Activated CD4-positive, alpha-beta T cell treated with anti-CD3 and anti-CD28 coated beads for 36 hours (primary cell): ENCODE measurements at regions not wholly inside any gene's neighbourhood (a gene's known extent, or its start where the extent isn't known, plus 50 kb on each side); places are given as distances from the start of the nearest gene placed in this dataset.
"Not testable (repeated sequence)": the region's sequence is repeated elsewhere in the genome, so short reads cannot be mapped to it uniquely, and the experiment has no call there.

ENCODE experiments used
- ATAC-seq: fragments of 200-7000 bp; cut with Tn5 transposase; one replicate; pipeline ENCODE4 v1.10.0; 2021; ENCODE audit warnings: mild to moderate bottlenecking, moderate library complexity
- CTCF ChIA-PET: fragments of 350-600 bp; sonication (Branson Sonifier 250); formaldehyde crosslinking; loops from one replicate; lab custom pipeline; 2021; ENCODE audit warnings: antibody characterized with exemption; lab: Charles Lee
- POLR2A ChIA-PET: fragments of 350-600 bp; sonication (Branson Sonifier 250); formaldehyde crosslinking; loops from one replicate; lab custom pipeline; 2021; ENCODE audit warnings: antibody characterized with exemption, inconsistent platforms; lab: Charles Lee
- DNase-seq: peaks from one replicate; pipeline ENCODE4 v3.0.0-alpha.2; 2020
- H3K27ac Mint-ChIP-seq: one replicate; pipeline ENCODE4 v1.8.0; 2021; ENCODE audit warnings: mixed read lengths
- H3K27me3 Mint-ChIP-seq: one replicate; pipeline ENCODE4 v1.8.0; 2021; ENCODE audit warnings: mixed read lengths
- H3K36me3 Mint-ChIP-seq: one replicate; pipeline ENCODE4 v1.8.0; 2021; ENCODE audit warnings: low read depth, mixed read lengths
- H3K4me1 Mint-ChIP-seq: one replicate; pipeline ENCODE4 v1.8.0; 2021; ENCODE audit warnings: mixed read lengths
- H3K4me3 Mint-ChIP-seq: one replicate; pipeline ENCODE4 v1.8.0; 2021; ENCODE audit warnings: mild to moderate bottlenecking, moderate library complexity, mixed read lengths
- H3K9me3 Mint-ChIP-seq: one replicate; pipeline ENCODE4 v1.8.0; 2021; ENCODE audit warnings: low read depth, mixed read lengths
- intact Hi-C, 2 experiments: fragments of 100-400 bp; cut with DNase I in 1 of 2; cut with micrococcal nuclease in 1 of 2; formaldehyde crosslinking; loops; one replicate each; pipeline versions ENCODE4 v1.14.2 to v1.15.1; 2022 to 2024; cut with DNase I, micrococcal nuclease

DNA sequence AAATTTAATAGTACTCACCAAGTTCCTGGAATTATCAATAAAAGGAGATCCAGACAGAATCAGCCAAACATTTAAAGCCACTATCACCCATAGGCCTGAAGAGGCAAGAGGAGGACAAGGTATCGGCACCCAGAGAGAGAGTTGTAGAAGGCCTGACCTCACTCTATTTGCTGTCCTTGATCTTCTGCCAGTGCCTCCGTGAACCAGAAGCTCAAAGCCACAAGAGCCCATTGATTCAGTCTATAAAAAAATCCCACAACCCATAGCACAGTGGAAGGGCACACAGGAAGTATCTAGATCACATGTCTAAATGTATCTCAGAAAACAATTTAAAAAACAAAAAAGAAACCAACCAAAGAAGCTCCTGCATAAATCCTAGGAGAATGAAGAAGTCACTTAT is 68.6 kb upstream of the FAM174B start:
- peaks cover 6% of the 10 kb centered on the region for H3K4me1 Mint-ChIP-seq
- ChIA-PET POLR2A (no interaction called here), CTCF (interaction anchor here (0.8 kb wide), 1 partner anchor 10 kb away, joined by 3 read pairs; no protein-coding TSS in a partner anchor)
- H3K9me3 Mint-ChIP-seq = no peaks in the 10 kb centered on the region
- H3K4me3 Mint-ChIP-seq = no peak overlapping the region
- ATAC-seq (no peak), DNase-seq (no peak)
- no peak overlapping the region for H3K27ac Mint-ChIP-seq
- H3K27me3 Mint-ChIP-seq = peaks cover 6% of the 10 kb centered on the region
- H3K36me3 Mint-ChIP-seq = no peaks in the 10 kb centered on the region
- intact Hi-C loops = no loop called here

DNA sequence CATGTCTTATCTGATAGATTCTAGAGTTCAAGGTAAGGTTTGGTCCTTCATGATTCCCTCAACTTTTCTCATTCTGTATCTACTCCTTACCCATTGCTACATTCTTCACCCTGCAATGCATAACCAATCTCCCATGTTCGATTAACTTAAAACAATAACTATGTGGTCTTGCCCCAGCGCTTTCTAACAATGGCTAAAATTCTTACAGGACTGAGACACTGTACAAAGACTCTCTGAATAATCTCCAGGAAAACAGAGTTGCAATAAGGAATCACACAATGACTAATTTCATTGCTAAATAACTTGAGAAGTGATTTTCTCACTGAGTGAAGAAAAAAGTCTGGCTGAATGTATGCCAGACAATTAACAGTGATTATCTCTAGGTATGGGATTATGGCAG is 69.6 kb upstream of the FAM174B start:
- intact Hi-C loops = no loop called here
- Mint-ChIP-seq H3K27ac (no peak overlapping the region), H3K4me3 (no peak overlapping the region), H3K27me3 (peaks cover 5% of the 10 kb centered on the region), H3K36me3 (no peaks in the 10 kb centered on the region), H3K4me1 (peaks cover 6% of the 10 kb centered on the region), H3K9me3 (no peaks in the 10 kb centered on the region)
- CTCF ChIA-PET = no interaction called here
- DNase-seq (no peak), ATAC-seq (no peak)
- POLR2A ChIA-PET = no interaction called here

DNA sequence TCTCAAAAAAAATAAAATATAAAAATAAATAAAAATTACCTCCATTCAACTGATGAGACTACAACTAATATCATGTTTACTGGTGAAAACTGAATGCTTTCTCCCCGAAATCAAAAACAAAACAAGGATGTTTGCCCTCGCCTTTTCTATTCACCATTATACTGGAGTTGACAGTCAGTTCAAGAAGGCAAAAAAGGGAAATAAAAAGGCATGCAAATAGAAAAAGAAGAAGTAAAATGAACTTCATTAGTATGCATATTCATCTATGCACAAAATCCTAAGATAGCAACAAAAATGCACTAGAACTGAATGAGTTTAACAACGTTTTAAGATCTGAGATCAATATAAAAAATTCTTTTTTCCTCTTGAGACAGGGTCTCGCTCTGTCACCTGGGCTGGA is 72.7 kb upstream of the FAM174B start:
- H3K4me3 Mint-ChIP-seq = no peak overlapping the region
- no peak for DNase-seq
- H3K27me3 Mint-ChIP-seq = peaks cover 7% of the 10 kb centered on the region
- POLR2A ChIA-PET = interaction anchor here (0.5 kb wide), 1 partner anchor 289 kb away, joined by 3 read pairs; no protein-coding TSS in a partner anchor
- ATAC-seq = no peak
- peaks cover 2% of the 10 kb centered on the region for H3K36me3 Mint-ChIP-seq
- peaks cover 6% of the 10 kb centered on the region for H3K4me1 Mint-ChIP-seq
- intact Hi-C loops = no loop called here
- CTCF ChIA-PET = interaction anchor here (0.8 kb wide), 1 partner anchor 13 kb away, joined by 3 read pairs; no protein-coding TSS in a partner anchor
- H3K9me3 Mint-ChIP-seq = no peaks in the 10 kb centered on the region
- no peak overlapping the region for H3K27ac Mint-ChIP-seq

DNA sequence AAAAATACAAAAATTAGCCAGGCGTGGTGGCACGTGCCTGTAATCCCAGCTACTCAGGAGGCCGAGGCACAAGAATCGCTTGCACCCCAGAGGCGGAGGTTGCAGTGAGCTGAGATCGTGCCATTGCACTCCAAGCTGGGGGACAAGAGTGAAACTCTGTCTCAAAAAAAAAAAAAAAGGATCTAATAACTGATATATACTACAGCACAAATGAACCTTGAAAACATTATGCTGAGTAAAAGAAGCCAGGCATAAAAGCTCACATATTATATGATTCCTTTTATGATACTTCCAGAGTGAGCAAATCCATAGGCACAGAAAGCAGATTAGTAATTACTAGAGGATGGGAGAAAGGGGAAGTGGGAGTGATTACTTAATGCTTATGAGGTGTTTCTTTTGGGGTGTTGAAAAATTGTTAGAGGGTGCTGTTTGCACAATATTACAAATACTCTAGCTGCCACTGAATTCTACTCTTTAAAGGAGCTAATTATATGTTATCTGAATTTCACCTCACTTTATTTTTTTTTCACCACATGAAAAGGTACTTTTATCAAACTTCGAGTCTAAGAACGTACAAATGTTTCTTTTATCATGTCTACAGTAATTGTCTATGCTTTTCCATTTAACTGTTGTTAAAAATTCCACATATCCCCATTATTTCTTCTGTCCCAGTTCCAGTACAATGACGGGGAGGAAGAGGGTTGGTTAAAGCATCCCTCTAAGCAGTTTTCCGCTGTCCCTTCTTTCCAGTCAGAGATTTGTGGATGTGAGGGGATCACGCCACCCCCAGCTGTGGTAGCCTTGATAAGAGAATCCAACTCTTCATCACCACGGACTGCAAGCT is 77.7 kb upstream of the FAM174B start:
- H3K27ac Mint-ChIP-seq = no peak overlapping the region
- peak overlapping the region; percentile 58 for H3K4me3 Mint-ChIP-seq
- peaks cover 2% of the 10 kb centered on the region for H3K36me3 Mint-ChIP-seq
- H3K4me1 Mint-ChIP-seq = peaks cover 6% of the 10 kb centered on the region
- no peak for DNase-seq
- ATAC-seq = no peak
- H3K27me3 Mint-ChIP-seq = peaks cover 31% of the 10 kb centered on the region
- POLR2A ChIA-PET = no interaction called here
- H3K9me3 Mint-ChIP-seq = no peaks in the 10 kb centered on the region
- CTCF ChIA-PET = interaction anchor here (0.6 to 1.6 kb wide), 6 partner anchors 9 to 156 kb away, joined by 3 to 7 read pairs (median 3); no protein-coding TSS in a partner anchor
- intact Hi-C loops = no loop called here

DNA sequence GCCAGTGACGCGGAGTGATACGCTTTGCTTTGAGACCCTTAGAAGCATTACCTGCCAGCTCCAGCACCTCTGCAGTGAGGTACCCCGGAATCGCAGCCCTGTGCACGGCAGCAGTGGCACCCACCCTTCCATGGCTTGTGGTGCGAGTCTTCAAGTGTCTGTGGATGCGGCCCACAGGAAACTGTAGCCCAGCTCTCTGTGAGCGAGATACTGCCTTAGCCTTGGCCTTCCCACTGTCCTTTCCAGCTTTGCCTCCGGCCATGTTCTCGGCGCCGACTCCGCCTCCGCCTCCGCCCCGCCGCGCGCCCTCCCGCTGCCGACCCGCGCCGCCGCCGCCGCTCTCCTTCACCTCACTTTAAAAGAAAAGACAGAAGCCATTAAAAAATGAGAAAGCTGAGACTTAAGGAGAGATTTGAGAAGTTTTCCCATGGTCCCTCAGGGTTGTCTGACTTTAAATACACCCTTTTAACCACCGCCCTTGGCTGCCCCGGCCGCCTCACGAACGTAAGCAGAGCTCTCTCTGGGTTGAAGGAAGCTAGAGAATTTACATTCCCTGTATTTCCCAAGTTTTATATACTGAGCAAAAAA is 78.5 kb upstream of the FAM174B start:
- H3K4me1 Mint-ChIP-seq = peaks cover 6% of the 10 kb centered on the region
- DNase-seq (no peak), ATAC-seq (no peak)
- intact Hi-C loops = no loop called here
- peak overlapping the region; percentile 58 for H3K4me3 Mint-ChIP-seq
- peaks cover 31% of the 10 kb centered on the region for H3K27me3 Mint-ChIP-seq
- H3K9me3 Mint-ChIP-seq = no peaks in the 10 kb centered on the region
- ChIA-PET POLR2A (no interaction called here), CTCF (interaction anchor here (0.6 to 1.6 kb wide), 5 partner anchors 10 to 930 kb away, joined by 3 to 7 read pairs (median 3); no protein-coding TSS in a partner anchor)
- H3K36me3 Mint-ChIP-seq = peaks cover 2% of the 10 kb centered on the region
- no peak overlapping the region for H3K27ac Mint-ChIP-seq

DNA sequence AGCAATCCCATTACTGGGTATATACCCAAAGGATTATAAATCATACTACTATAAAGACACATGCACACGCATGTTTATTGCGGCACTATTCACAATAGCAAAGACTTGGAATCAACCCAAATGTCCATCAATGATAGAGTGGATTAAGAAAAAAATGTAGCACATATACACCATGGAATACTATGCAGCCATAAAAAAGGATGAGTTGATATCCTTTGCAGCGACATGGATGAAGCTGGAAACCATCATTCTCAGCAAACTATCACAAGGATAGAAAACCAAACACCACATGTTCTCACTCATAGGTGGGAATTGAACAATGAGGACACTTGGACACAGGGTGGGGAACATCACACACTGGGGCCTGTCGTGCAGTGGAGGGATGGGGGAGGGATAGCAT is 83.7 kb upstream of the FAM174B start:
- DNase-seq, CTCF ChIA-PET, H3K4me1 Mint-ChIP-seq, H3K36me3 Mint-ChIP-seq, ATAC-seq, H3K9me3 Mint-ChIP-seq, H3K4me3 Mint-ChIP-seq, POLR2A ChIA-PET, intact Hi-C loops, H3K27ac Mint-ChIP-seq: not testable (repeated sequence)
- H3K27me3 Mint-ChIP-seq = peaks cover 13% of the 10 kb centered on the region

DNA sequence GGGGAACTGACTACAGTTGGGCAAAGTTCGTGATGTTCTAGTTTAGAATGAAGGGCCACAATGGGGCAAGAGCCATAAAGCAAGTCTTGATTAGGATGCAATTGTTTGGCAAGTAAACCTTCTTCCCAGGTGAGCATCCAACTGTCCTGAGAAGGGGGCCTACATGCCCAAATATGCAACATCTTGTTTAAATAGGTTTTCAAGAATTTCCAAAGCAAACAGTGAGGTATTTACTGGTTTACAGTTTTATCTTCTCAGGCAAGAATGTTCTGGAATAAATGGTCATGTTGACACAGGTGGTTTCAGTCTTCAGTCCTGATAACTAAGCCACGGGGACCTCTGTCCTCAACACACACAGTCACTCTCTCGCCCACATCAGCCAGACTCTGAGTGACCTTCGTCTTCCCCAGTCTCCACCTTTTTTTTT is 90.3 kb upstream of the FAM174B start:
- CTCF ChIA-PET = no interaction called here
- Mint-ChIP-seq H3K4me1 (no peaks in the 10 kb centered on the region), H3K4me3 (no peak overlapping the region), H3K27ac (no peak overlapping the region), H3K9me3 (no peaks in the 10 kb centered on the region), H3K36me3 (no peaks in the 10 kb centered on the region), H3K27me3 (no peaks in the 10 kb centered on the region)
- intact Hi-C loops = no loop called here
- DNase-seq = no peak
- ATAC-seq = no peak
- POLR2A ChIA-PET = interaction anchor here (0.6 kb wide), 1 partner anchor 166 kb away, joined by 5 read pairs; no protein-coding TSS in a partner anchor

DNA sequence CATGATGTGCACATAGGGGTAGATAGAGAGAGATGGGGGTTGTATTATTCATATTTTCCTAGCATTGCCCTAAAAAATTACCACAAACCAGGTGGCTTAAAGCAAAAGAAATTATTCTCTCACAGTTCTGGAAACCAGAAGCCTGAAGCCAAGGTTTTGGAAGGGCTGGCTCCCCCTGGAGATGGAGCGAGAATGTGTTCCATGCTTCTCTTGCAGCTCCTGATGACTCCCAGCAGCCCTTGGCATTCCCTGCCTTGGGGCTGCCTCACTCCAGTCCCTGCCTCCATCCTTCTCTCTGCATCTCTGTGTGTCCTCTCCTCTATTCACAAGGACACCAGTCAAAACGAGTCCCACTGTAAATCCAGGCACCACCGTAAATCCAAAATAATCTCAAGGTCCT is 91.5 kb upstream of the FAM174B start:
- H3K9me3 Mint-ChIP-seq = no peaks in the 10 kb centered on the region
- ATAC-seq (no peak), DNase-seq (no peak)
- H3K27ac Mint-ChIP-seq = no peak overlapping the region
- H3K4me3 Mint-ChIP-seq = no peak overlapping the region
- no peaks in the 10 kb centered on the region for H3K4me1 Mint-ChIP-seq
- intact Hi-C loops = no loop called here
- CTCF ChIA-PET = interaction anchor here (0.5 kb wide), 1 partner anchor 1539 kb away, joined by 3 read pairs; no protein-coding TSS in a partner anchor
- POLR2A ChIA-PET = no interaction called here
- no peaks in the 10 kb centered on the region for H3K36me3 Mint-ChIP-seq
- no peaks in the 10 kb centered on the region for H3K27me3 Mint-ChIP-seq

DNA sequence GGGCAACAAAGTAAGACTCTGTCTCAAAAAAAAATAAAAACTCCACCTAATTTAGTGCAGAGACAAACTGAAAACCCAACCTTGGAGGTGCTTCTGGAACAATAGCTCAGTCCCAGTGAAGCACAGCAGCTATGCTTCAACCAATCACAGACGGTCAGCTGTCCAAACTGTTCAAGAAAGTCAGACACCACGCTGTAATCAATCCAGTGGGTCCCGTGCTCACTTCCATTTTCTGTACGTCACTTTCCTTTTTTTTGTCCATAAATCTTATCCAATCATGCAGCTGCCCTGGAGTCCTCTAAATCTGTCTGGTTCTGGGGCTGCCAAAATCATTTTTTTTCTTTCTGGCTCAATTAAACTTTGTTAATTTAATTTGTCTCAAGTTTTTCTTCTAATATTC is 93.6 kb upstream of the FAM174B start:
- no peaks in the 10 kb centered on the region for H3K4me1 Mint-ChIP-seq
- POLR2A ChIA-PET = interaction anchor here (0.6 kb wide), 1 partner anchor 9 kb away, joined by 3 read pairs; no protein-coding TSS in a partner anchor
- H3K9me3 Mint-ChIP-seq = no peaks in the 10 kb centered on the region
- CTCF ChIA-PET = interaction anchor here (0.6 kb wide), 1 partner anchor 42 kb away, joined by 3 read pairs; no protein-coding TSS in a partner anchor
- no peak for ATAC-seq
- H3K4me3 Mint-ChIP-seq = no peak overlapping the region
- intact Hi-C loops = no loop called here
- no peak for DNase-seq
- no peaks in the 10 kb centered on the region for H3K27me3 Mint-ChIP-seq
- no peak overlapping the region for H3K27ac Mint-ChIP-seq
- no peaks in the 10 kb centered on the region for H3K36me3 Mint-ChIP-seq

DNA sequence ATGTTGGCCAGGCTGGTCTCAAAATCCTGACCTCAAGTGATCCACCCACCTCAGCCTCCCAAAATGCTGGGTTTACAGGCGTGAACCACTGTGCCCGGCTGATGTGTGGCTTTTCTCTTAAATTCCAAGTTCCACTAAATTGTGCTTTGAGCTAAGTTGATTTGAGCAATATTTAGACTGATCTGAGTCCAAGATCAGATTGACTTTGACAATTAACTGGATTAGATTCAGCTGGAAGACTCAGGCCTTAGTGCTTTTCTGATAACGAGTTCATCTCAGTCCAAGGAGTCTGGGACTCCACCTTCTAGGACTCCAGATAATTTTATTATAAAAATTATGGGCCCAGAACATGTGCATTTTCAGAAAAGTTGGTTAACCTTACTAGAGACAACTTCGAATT is 94.4 kb upstream of the FAM174B start:
- ATAC-seq = no peak
- no peak overlapping the region for H3K4me3 Mint-ChIP-seq
- intact Hi-C loops = no loop called here
- no peak for DNase-seq
- no peaks in the 10 kb centered on the region for H3K36me3 Mint-ChIP-seq
- no peaks in the 10 kb centered on the region for H3K27me3 Mint-ChIP-seq
- no peaks in the 10 kb centered on the region for H3K4me1 Mint-ChIP-seq
- H3K9me3 Mint-ChIP-seq = no peaks in the 10 kb centered on the region
- CTCF ChIA-PET = no interaction called here
- POLR2A ChIA-PET = no interaction called here
- no peak overlapping the region for H3K27ac Mint-ChIP-seq

DNA sequence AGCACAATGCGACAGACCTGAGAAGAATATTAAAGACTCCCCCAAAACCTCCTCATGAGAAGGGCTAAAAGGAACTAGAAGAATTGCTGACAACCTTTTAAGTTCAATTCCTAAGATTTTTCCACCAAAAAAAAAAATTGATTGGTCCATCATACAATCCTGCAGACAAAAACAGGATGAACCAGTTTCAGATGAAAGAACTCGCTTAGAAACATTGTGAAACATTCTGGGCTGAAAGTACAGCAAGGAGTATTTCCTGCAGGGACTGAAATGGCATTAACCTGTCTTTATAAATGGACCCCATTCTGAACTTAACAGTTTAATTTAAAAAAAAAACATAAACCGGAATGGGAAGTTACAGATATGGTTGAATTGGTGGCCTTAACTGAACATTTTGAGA is 96.0 kb upstream of the FAM174B start:
- ATAC-seq (no peak), DNase-seq (no peak)
- H3K36me3 Mint-ChIP-seq = no peaks in the 10 kb centered on the region
- no peaks in the 10 kb centered on the region for H3K9me3 Mint-ChIP-seq
- intact Hi-C loops = no loop called here
- POLR2A ChIA-PET = no interaction called here
- no peak overlapping the region for H3K4me3 Mint-ChIP-seq
- no peaks in the 10 kb centered on the region for H3K4me1 Mint-ChIP-seq
- CTCF ChIA-PET = no interaction called here
- no peak overlapping the region for H3K27ac Mint-ChIP-seq
- no peaks in the 10 kb centered on the region for H3K27me3 Mint-ChIP-seq
